ENCODE measurements at regions not wholly inside any gene's neighbourhood (a gene's known extent, or its start where the extent isn't known, plus 50 kb on each side); places are given as distances from the start of the nearest gene placed in this dataset.
"Not testable (repeated sequence)": the region's sequence is repeated elsewhere in the genome, so short reads cannot be mapped to it uniquely, and the experiment has no call there.

DNA sequence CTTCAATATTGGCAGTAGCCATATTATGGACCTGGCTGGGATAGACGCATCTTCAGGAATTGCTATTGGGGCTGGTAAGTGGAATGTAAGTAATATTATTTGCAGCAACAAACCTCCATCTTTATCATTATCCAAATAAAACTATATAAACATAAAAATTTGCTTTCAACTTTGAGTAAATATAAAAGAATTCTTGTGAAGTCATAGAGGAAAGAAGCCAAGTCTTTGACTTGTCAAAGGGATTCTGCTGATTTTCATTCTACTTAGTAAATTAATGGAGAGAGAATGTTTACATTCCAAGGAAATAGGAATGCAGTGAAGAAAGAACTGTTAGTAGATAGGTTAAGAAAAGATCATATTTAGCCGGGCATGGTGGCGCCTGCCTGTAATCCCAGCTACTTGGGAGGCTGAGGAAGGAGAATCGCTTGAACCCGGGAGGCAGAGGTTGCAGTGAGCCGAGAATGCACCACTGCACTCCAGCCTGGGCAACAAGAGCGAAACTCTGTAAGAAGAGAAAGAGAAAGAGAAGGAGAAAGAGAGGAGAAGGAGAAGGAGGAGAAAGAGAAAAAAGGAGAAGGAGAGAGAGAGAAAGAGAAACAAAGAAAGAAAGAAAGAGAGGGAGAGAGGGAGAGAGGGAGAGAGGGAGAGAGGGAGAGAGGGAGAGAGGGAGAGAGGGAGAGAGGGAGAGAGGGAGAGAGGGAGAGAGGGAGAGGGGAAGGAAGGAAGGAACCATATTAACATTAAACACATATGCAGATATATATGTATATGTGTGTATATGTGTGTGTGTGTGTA lies 79.4 kb upstream of the GNAZ start:
- TF ChIP-seq, protein P1, sequence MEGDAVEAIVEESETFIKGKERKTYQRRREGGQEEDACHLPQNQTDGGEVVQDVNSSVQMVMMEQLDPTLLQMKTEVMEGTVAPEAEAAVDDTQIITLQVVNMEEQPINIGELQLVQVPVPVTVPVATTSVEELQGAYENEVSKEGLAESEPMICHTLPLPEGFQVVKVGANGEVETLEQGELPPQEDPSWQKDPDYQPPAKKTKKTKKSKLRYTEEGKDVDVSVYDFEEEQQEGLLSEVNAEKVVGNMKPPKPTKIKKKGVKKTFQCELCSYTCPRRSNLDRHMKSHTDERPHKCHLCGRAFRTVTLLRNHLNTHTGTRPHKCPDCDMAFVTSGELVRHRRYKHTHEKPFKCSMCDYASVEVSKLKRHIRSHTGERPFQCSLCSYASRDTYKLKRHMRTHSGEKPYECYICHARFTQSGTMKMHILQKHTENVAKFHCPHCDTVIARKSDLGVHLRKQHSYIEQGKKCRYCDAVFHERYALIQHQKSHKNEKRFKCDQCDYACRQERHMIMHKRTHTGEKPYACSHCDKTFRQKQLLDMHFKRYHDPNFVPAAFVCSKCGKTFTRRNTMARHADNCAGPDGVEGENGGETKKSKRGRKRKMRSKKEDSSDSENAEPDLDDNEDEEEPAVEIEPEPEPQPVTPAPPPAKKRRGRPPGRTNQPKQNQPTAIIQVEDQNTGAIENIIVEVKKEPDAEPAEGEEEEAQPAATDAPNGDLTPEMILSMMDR (IDR thresholded peaks at IDR 0.05), result not testable (repeated sequence)
- TF ChIP-seq POLR2A (IDR thresholded peaks at IDR 0.05), result not testable (repeated sequence)

Data from body of pancreas (tissue), 4 donors.